HTR-8/SVneo (cell line): ENCODE measurements at regions not wholly inside any gene's neighbourhood (a gene's known extent, or its start where the extent isn't known, plus 50 kb on each side); places are given as distances from the start of the nearest gene placed in this dataset.
"Not testable (repeated sequence)": the region's sequence is repeated elsewhere in the genome, so short reads cannot be mapped to it uniquely, and the experiment has no call there.

Source experiments
- DNase-seq: peaks from one replicate; pipeline ENCODE4 v3.0.0; 2011; ENCODE audit warnings: low spot score, mixed read lengths; ENCODE audit not compliant: insufficient read length
- FAIRE-seq: peaks from 2 replicates; lab custom pipeline; 2011; peaks lifted over from hg19 to GRCh38; lab: Jason Lieb, UNC

DNA sequence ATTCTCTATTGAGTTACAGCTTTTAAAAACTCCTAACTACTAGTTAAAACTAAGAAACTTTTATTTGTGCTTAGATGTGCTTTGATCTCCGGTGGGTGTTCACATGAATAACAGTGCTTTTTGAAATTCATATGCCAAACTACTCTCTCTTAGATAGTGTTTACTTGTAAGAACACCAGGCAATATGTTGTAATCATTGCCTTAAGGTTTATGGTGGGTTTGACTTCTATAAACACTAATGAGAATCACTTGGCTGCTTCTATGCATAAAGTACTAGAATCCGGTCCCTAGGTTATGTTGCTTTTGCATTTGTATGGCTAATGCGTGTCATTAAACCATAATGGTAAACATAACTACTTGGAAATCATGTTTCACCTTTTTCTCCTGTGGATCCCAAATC lies 203.9 kb upstream of the VSTM2A start:
- no peak for FAIRE-seq

DNA sequence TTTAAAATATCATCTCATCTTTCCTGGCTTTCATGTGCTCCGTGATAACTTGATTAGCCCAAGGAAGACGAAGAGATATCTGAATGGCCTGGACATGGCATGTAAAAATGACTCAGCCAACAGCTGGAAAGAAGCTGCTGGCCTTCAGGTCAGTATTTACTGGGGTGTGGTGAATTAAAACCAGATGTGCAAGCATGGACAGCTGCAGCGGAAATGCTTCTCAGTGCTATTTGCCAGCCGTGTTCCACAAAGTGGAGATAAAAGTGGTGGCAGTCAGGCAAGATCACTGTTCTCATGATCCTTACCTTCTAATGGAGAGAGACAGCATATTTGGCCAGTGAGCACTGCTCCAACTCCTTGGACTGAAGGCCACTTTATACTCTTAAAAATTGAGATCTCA lies 203.1 kb upstream of the VSTM2A start:
- FAIRE-seq = no peak
- DNase-seq = no peak

More for the DNA sequence above, 203.9 kb upstream of the VSTM2A start:
- DNase-seq = no peak

DNA sequence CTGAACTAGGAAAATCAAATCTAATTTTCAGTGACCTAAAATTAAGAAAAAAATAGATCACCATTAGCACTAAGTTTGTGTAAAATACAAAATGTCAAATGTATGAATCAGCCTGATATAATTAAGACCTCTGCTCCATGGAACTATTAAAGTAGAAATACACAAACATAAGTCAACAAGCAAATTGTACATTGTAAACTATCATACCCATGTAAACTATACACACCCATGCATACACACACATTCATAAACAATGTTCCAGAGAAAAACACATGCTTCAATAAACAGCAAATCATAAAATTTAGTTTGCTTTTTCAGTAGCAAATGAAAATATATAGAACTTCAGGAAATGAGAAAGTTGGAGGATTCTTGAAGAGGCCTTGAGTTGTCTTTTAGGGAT lies 199.7 kb upstream of the VSTM2A start:
- FAIRE-seq = no peak
- DNase-seq = no peak

DNA sequence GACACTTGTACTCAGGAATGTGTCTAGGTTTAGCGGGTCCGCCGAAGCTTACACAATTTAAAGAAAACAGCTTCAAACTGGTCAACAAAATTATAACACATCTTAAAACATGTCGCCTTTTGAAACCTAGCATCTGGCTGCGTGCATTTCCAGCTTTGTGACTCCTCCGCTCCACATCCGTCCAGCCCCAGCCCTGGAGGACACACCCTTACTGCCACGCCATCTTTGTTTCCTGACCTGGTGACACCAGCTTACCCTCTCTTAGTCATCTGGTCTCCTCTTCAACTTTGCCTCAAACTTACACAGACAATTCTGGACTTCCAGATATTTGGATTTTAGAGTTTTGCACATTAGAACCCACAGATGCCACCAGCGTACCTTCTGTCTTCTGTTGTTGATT lies 198.7 kb upstream of the VSTM2A start:
- DNase-seq (no peak), FAIRE-seq (no peak)

DNA sequence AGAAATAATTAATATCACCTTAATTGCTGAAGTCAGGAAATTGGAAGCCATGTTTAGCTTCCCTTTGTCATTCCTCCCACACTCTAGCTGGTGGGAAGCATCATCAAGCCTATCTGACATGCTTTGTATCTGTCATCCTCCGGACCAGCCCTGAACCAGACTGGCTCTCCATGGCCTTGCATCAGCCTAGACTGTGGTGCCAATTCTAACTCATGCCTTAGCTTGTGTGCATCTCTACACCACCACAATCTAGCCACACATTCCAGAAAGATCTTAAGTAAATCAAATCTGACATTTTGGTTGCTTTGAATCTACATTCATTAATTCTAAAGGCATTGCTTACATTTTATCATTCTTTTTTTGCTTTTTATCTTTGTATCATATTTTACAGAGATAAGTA lies 196.4 kb upstream of the VSTM2A start:
- FAIRE-seq (no peak), DNase-seq (no peak)

DNA sequence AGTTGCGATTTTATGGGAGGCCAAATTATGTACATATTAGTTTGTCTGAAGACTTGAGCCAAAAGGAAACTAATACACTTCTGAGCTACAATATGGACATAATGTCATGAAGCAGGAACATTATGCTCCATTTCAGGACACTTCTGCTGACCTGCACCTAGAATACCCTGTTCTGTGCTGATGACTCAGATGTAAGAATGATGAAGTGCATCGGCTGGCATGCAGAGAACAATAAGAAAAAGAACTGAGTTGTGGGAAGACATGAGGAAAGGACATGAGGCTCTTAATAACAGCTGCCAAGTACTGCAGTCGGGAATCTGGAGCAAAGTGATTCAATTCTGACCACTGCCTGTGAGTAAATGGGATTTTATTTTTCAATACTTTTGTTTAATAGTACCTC lies 192.9 kb upstream of the VSTM2A start:
- FAIRE-seq = no peak
- DNase-seq = no peak

DNA sequence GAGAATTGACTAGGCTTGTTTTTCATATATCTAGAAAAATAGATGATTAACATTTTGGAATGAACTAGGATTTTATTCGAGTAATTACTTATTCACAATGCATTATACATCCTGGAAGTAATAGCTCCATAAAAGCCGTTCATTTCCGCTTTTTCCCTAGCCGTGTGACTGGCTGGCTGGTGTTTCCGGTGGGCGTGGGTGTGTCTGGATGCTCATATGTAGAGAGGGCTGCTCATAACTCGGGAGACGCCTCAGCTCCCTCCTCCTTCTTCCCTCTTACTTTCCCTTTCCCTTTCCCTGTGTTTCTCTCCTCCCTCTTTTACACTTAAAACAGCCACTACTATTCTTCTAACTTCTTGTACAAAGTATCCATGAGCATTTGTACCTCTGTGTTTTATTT lies 187.7 kb upstream of the VSTM2A start:
- no peak for FAIRE-seq
- no peak for DNase-seq

DNA sequence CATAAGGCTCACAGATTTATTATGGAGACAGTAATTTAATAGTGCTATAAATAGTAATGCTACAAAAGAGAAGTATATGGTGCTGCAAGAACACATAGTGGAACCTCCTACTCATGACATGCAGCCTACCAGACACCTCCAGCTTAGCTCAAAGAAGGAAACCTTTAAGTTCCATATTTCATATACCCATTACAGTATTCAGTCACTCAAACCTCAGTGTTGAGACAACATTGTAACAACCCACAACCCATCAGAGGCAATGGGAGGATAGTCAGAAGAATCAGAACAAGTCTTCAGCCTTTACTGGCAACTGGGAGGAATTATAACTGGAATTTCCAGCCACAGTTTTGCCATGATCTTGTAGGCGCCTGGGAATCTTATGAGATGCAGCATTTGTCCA lies 186.3 kb upstream of the VSTM2A start:
- FAIRE-seq = no peak
- no peak for DNase-seq

DNA sequence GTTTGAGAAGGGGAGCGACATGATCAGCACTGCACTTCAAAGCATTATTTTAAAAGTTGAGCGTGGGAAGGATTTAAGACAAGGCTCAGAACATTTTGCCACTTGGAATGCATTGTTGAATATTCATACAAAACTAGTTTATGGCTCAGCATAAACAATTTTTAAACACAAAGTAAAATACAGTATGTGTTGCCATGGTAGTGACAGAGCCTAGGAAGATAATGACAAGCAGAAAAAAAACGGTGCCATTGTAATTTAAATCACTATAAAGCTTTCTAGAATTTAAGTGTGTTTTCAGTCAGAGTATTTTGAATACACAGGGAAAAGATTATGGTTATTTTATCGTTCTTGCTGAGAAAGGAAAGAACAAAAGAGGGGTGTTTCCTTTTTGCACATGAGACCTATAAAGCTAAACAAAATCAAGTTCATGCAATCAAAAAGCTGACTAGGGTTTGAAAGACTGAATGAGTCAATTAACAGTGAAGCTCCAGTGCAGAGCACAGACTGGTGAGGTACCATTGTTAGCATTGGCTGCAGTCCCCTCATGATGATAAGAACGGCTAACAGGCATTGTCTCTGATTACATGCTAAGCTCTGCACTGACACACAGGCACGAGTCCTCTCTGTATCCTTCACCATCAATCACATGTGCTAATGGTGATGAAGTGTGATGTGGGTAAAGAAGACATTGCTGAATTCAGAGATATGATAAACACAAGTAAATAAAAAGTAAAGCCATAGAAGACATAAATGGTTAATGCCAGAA lies 181.9 kb upstream of the VSTM2A start:
- DNase-seq (no peak), FAIRE-seq (no peak)

DNA sequence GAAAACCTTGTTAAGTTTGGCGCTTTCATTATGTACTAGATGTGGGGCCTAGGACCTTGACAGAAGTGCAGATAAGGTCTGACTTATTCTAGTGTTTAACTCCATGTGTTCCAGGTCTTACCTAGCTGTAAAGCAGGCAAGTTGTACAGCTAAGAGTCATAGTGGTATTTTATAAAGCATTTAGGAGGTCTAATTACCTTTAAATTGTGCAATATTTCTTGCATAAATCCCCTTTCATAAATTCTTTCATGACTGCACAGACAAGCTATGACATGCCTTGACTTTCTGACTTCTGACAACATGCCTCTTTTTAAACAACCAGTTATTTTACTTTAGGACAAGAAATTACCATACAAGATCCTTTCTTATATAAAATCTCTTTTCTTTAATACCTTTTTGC lies 151.6 kb upstream of the VSTM2A start:
- FAIRE-seq (no peak), DNase-seq (no peak)

DNA sequence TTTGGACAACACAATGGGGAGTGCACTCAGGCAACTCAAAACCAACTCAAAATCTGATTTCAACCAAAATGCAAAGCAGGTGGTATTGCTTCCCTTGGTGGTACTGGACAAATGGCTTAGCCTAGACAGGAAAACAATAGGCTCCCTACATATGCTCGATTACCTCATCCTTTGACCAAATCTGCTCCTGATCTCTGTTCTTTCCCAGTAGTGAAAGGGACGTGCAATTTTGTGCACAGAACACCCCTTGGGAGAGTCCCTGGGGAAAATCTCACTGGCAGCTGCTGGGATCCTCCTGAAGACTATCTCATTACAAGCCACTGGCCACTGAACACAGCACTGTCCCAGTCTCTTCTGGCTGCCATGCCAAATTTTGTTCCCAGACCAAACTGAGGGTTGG lies 149.2 kb upstream of the VSTM2A start:
- DNase-seq (no peak), FAIRE-seq (no peak)

DNA sequence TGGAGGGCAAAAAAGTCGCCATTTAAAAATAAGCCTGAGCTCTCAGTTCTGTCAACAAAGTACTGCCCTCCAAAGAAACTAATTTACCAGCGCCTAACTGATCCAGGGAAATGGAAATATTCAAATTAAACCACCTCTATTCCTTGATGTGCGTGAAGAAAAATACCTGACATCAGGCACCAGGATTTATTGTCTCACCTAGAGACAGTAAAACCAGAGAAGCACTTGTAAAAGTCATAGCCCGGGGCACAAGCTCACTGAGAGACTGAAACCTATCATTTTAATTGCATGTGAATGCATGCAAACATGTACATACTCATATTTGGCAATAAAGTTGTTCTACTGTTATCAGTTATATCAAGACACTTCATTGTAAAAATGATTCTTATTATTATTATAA lies 147.3 kb upstream of the VSTM2A start:
- FAIRE-seq (no peak), DNase-seq (no peak)

DNA sequence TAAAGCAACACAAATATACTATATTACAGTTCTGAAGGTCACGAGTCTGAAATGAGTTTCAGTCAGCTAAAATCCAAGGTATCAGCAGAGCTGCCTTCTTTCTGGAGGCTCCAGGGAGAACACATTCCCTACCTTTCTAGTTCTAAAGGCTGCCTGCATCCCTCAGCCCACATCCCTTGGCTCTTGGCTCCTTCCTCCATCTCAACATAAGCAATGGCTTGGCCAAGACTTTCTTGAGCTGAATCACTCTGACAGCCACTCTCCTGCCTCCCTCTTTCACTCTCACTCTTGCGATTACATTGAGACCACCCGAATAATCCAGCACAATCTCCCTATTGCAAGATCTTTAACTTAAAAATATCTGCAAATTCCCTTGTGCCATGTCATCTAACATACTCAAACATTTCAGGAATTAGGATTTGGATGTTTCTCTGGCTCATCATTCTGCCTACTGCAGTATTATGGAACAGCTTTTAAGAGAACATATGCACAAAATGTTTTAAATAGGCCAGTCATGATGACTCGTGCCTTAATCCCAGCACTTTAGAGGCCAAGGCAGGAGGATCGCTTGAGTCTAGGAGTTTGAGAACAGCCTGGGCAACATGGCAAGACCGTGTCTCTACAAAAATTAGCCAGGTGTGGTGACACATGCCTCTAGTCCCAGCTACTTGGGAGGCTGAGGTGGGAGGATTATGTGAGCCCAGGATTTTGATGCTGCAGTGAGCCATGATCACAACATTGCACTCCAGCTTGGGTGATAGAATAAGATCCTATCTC lies 144.2 kb upstream of the VSTM2A start:
- no peak for DNase-seq
- peak; percentile 44 for FAIRE-seq

DNA sequence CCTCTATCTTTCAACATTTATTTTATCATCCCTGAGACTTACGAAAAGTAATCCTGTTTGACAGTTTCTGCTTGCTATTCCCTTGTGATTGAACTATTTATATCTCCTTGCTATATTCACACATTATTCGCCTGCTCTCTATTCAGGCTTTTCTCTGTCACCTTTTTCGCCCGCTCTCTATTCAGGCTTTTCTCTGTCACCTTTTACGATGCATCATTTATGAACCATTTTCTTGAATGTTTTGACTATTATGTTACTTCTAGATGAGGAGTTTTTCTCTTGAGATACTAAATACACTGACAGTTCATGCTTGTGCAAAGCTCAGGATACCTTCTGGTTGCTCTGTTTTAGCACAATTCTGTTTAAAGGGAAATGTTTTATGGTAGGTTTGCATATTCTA lies 143.3 kb upstream of the VSTM2A start:
- DNase-seq (no peak), FAIRE-seq (no peak)

DNA sequence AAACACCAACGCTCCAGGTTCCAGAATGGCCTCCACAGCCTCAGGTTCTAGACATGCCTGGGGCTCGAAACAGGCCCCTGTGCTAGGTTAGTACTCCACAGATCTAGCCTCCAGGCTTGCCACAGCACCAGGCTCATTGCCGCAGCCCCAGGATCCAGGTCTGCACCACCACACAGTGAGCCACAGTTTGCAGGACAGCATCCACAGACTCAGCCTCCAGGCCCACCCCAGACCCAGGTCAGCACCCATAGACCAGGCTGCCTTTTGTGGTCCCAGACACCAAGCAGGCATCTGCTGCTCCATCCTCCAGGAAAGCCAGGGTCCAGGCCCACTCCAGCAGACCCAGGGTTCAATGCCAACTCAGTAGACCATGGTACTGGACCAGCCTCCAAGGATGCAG lies 132.3 kb upstream of the VSTM2A start:
- FAIRE-seq (no peak), DNase-seq (no peak)

DNA sequence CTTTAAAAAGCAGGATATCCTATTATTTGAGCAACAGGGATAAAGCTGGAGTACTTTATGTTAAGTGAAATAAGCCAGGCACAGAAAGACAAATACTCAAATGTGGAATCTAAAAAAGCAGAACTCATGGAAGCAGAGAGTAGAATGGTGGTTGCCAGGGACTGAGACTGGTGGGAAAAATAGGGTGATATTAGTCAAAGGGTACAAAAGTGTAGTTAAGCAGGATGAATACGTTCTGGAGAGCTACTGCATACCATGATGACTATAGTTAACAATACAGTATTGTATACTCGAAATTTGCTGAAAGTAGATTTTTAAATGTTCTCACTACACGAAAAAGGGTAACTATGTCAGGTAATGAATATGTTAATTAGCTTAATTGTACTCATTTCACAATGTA lies 125.5 kb upstream of the VSTM2A start:
- no peak for DNase-seq
- FAIRE-seq = no peak

DNA sequence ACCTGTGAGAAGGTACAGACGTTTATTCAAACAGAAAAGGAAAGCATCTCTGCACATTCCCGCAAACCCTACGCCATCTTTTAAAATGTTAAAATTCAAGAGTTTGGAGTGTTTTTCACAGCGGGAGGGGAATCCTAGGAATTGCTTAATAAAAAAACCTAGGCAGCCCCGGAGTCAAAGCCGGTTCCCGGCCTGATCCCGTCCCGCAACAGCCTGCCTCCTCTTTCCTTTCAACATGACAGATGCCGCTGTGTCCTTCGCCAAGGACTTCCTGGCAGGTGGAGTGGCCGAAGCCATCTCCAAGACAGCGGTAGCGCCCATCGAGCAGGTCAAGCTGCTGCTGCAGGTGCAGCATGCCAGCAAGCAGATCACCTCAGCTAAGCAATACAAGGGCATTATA lies 123.0 kb upstream of the VSTM2A start:
- FAIRE-seq (no peak), DNase-seq (no peak)

DNA sequence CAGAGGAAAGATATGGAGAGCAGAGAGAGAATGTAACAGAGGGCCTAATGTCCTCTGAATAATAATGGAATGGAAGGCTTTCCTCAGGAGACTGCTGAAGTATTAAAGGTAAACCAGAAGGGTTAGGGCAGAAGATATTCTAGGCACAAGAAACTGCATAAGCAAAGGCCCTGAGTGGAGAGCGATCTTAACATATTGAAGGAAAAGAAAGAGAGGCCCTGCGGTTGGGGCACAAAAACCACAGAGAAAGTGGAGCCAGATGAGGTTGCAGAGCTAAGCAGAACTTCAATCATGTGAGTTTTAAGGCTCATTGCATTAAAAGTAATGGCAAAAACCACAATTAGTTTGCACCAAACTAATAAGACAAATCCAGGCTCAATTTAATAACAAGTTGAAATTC lies 115.8 kb upstream of the VSTM2A start:
- FAIRE-seq = no peak

DNA sequence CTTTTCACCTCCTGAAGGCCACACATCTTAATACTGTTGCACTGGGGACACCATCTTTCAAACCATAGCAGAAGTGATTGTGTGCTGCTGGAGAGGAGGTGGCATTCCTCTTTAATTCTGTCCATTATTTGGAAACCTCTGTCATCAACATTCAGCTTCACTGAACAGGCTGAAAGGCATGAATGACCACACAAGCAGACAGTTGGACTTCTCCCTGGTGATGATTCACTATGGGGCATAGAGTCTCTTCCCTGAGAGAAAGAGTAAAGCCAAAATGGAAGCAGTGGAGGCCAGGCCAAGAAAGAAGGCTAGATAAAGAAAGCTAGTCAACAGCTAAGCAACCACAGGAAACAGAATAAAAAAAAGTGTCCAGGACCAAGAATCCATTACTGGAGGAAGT lies 113.1 kb upstream of the VSTM2A start:
- FAIRE-seq (no peak), DNase-seq (no peak)

More for the DNA sequence above, 115.8 kb upstream of the VSTM2A start:
- DNase-seq = no peak

DNA sequence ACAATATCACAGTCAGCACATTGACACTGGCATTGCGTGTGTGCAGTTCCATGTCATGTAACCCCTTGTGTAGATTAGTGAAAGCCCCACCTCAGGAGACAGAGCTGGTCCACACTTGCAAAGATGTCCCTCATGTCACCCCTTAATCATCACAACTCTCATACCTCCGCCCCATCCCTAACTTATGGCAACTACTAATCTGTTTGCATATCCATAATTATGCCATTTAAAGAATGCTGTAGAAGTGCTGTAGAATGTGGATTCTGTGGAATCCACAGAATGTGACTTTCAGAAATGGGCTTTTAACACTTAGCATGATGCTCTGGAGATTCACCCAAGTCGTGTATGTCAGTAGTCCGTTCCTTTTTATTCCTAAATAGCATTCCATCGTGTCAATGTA lies 102.8 kb upstream of the VSTM2A start:
- no peak for DNase-seq
- no peak for FAIRE-seq

DNA sequence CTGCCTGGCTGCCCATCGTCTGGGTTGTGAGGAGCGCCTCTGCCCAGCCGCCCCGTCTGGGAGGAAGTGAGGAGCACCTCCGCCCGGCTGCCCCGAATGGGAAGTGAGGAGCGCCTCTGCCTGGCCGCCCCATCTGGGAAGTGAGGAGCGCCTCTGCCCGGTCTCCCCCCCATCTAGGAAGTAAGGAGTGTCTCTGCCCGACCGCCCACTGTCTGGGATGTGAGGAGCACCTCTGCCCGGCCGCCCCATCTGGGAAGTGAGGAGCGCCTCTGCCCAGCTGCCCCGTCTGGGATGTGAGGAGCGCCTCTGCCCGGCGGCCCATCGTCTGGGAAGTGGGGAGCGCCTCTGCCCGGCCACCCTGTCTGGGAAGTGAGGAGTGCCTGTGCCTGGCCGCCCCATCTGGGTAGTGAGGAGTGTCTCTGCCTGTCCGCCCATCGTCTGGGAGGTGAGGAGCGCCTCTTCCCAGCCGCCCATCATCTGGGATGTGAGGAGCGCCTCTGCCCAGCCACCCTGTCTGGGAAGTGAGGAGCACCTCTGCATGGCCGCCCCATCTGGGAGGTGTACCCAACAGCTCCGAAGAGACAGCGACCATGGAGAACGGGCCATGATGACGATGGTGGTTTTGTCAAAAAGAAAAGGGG lies 98.0 kb upstream of the VSTM2A start:
- FAIRE-seq, DNase-seq: not testable (repeated sequence)
